Activated CD4-positive, alpha-beta memory T cell treated with anti-CD3 and anti-CD28 coated beads for 36 hours (primary cell): ENCODE measurements at regions not wholly inside any gene's neighbourhood (a gene's known extent, or its start where the extent isn't known, plus 50 kb on each side); places are given as distances from the start of the nearest gene placed in this dataset.

Experiments
- CTCF ChIA-PET: fragments of 350-600 bp; sonication (Branson Sonifier 250); formaldehyde crosslinking; loops from one replicate; lab custom pipeline; 2021; ENCODE audit warnings: antibody characterized with exemption, inconsistent platforms; lab: Charles Lee
- POLR2A ChIA-PET: fragments of 350-600 bp; sonication (Branson Sonifier 250); formaldehyde crosslinking; loops from one replicate; lab custom pipeline; 2021; ENCODE audit warnings: antibody characterized with exemption; lab: Charles Lee
- DNase-seq: peaks from one replicate; pipeline ENCODE4 v3.0.0-alpha.2; 2020
- H3K27ac Mint-ChIP-seq: one replicate; pipeline ENCODE4 v1.8.0; 2021; ENCODE audit warnings: mixed read lengths
- H3K27me3 Mint-ChIP-seq: one replicate; pipeline ENCODE4 v1.8.0; 2021; ENCODE audit warnings: mixed read lengths
- H3K36me3 Mint-ChIP-seq: one replicate; pipeline ENCODE4 v1.8.0; 2021; ENCODE audit warnings: mixed read lengths
- H3K4me1 Mint-ChIP-seq: one replicate; pipeline ENCODE4 v1.8.0; 2021; ENCODE audit warnings: low read depth, mixed read lengths
- H3K4me3 Mint-ChIP-seq: one replicate; pipeline ENCODE4 v1.8.0; 2021; ENCODE audit warnings: mild to moderate bottlenecking, mixed read lengths
- H3K9me3 Mint-ChIP-seq: one replicate; pipeline ENCODE4 v1.8.0; 2021; ENCODE audit warnings: mixed read lengths
- intact Hi-C: fragments of 100-400 bp; cut with micrococcal nuclease; formaldehyde crosslinking; loops from one replicate; pipeline ENCODE4 v1.15.1; 2023

DNA sequence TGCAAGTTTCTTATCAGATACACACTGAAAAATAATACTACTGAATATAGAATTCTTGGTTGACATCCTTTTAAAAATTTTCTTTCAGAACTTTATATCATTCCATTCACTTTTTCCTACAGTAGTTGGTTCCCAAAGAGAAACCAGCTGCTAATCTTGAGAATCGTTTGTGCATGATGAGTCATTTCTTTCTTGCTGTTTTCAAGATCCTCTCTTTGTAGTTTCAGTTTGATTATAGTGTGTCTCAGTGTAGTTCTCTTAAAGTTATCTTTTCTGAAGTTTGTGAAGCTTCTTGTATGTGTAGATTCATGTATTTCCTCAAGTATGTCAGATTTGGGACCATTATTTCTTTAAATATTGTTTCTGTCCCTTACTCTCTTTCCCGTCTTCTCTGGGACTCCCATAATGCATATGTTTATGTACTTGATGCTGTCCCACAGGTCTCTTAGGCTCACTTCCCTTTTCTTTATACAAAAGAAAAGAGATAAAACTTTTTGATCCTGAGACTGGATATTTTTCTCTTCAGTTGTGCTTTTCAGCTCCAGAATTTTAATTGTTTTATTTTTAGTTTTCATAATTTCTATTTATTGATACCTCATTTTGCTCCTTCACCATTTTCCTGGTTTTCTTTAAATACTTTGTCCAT is 801.0 kb downstream of the TDRD15 start:
- CTCF ChIA-PET: no interaction called here
- Mint-ChIP-seq H3K4me3 (no peak overlapping the region), H3K36me3 (no peaks in the 10 kb centered on the region), H3K4me1 (no peaks in the 10 kb centered on the region), H3K27ac (no peak overlapping the region), H3K27me3 (no peaks in the 10 kb centered on the region), H3K9me3 (peaks cover 32% of the 10 kb centered on the region)
- intact Hi-C loops: no loop called here
- POLR2A ChIA-PET: no interaction called here
- no peak for DNase-seq

DNA sequence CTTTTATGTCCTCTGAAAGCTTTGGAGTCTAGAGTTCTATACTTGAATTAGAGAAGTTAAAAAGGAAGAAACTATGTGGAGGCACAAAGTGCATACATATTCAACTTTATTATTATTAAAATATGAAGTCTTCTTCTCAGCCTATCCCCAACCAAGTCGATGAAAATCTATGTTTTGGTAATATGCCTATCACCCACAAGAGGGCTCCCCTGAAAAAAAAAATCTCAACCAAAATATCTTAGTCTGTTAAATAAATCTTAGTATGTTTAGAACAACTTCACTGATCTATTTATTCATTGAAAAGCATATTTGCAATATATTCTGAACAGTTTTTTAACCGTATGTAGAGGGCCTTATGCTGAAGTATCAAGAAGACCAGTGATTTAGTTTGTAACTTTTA is 804.5 kb downstream of the TDRD15 start:
- no peak overlapping the region for H3K27ac Mint-ChIP-seq
- no peak overlapping the region for H3K4me3 Mint-ChIP-seq
- H3K27me3 Mint-ChIP-seq: no peaks in the 10 kb centered on the region
- DNase-seq: no peak
- ChIA-PET POLR2A (no interaction called here), CTCF (no interaction called here)
- intact Hi-C loops: no loop called here
- no peaks in the 10 kb centered on the region for H3K36me3 Mint-ChIP-seq
- no peaks in the 10 kb centered on the region for H3K4me1 Mint-ChIP-seq
- peaks cover 32% of the 10 kb centered on the region for H3K9me3 Mint-ChIP-seq

DNA sequence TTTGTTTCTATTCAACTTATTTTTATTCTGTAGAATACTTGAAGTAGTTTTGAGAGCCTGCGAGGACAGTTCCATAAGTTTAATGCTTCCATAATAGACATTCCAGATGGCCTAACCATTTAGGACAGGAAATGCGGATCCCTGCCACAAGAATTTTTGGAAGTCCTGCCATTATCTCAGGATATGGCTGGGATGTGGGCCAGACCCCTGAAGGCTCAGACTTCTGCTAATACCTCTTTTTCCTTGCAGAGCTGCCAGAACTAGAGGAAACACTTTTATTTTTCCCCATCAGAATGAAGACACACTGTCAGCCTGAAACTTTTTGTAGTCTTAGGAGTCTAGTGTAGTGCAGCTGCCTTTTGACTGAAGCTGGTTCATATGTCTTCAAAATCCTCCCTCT is 806.5 kb downstream of the TDRD15 start:
- POLR2A ChIA-PET: no interaction called here
- no peaks in the 10 kb centered on the region for H3K36me3 Mint-ChIP-seq

DNA sequence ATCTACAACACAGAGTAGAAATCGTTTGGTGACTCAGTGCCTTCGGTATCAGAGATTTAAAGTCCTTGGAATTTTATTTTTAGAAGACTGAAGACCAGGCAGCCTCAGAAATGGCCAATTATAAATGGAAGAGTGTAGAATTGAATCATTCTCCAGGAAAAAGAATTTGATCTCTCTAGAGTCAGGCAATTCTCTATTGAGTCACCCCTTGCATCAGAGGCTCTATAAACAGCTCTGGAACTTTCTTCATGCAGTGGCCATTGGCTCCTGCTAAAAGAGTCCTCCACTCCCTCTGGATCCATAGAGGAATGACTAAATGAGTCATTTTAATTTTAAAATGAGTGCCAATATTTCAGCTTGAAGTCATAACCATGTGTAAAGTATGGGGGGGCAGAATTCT is 816.2 kb downstream of the TDRD15 start:
- no peak overlapping the region for H3K27ac Mint-ChIP-seq
- POLR2A ChIA-PET: no interaction called here

More for the DNA sequence above, 806.5 kb downstream of the TDRD15 start:
- CTCF ChIA-PET: no interaction called here
- H3K9me3 Mint-ChIP-seq: peaks cover 25% of the 10 kb centered on the region
- H3K4me3 Mint-ChIP-seq: no peak overlapping the region
- intact Hi-C loops: no loop called here
- DNase-seq: no peak
- no peaks in the 10 kb centered on the region for H3K27me3 Mint-ChIP-seq
- H3K27ac Mint-ChIP-seq: no peak overlapping the region
- H3K4me1 Mint-ChIP-seq: no peaks in the 10 kb centered on the region

DNA sequence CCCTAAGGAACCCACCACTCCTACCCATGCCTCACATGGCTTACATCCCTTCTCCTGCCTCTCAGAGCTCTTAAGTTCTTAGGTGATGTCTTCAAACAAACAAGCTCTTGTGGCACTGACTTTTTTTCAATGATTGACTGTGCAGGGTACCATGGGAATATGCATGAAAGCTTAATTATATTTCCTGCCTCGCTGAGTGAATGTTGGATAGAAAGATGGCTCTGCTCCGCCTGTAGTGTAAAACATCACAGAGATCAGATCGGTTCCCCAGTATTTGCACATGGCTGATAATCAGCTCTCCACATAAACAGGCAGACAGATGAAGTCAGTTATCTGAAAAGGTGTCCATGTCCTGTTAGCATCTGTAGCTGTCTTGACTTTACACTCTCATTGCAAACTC is 820.8 kb downstream of the TDRD15 start:
- ChIA-PET CTCF (no interaction called here), POLR2A (no interaction called here)
- H3K36me3 Mint-ChIP-seq: no peaks in the 10 kb centered on the region

More for the DNA sequence above, 816.2 kb downstream of the TDRD15 start:
- H3K36me3 Mint-ChIP-seq: no peaks in the 10 kb centered on the region
- no peak overlapping the region for H3K4me3 Mint-ChIP-seq
- intact Hi-C loops: no loop called here
- H3K27me3 Mint-ChIP-seq: no peaks in the 10 kb centered on the region
- H3K4me1 Mint-ChIP-seq: no peaks in the 10 kb centered on the region
- DNase-seq: no peak
- peaks cover 6% of the 10 kb centered on the region for H3K9me3 Mint-ChIP-seq
- CTCF ChIA-PET: interaction anchor here (0.5 kb wide), 1 partner anchor 19 kb away, joined by 3 read pairs; no protein-coding TSS in a partner anchor

DNA sequence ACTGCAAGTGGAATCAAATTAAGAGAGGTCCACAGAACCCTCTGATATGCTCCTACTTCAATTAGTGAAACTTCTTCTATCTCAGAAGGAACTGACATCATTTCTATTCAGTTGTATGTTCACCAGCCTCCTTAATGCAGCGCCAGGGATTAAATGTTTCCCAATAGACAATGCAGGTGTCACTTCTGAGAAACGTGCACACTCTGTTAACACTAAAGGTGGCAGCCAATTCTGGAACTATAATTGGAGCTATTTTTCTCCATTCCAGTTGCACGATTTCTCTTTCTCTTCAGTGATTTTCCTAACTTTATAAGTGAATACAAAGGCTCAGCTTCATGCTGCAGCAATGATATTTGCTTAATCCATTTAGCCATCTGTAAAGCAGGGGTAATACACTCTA is 821.9 kb downstream of the TDRD15 start:
- H3K4me1 Mint-ChIP-seq: no peaks in the 10 kb centered on the region
- intact Hi-C loops: no loop called here
- ChIA-PET POLR2A (no interaction called here), CTCF (no interaction called here)
- no peak for DNase-seq
- H3K4me3 Mint-ChIP-seq: no peak overlapping the region
- no peak overlapping the region for H3K27ac Mint-ChIP-seq
- no peaks in the 10 kb centered on the region for H3K9me3 Mint-ChIP-seq
- H3K27me3 Mint-ChIP-seq: no peaks in the 10 kb centered on the region
- no peaks in the 10 kb centered on the region for H3K36me3 Mint-ChIP-seq

More for the DNA sequence above, 820.8 kb downstream of the TDRD15 start:
- intact Hi-C loops: no loop called here
- H3K27ac Mint-ChIP-seq: no peak overlapping the region
- no peaks in the 10 kb centered on the region for H3K4me1 Mint-ChIP-seq
- H3K27me3 Mint-ChIP-seq: no peaks in the 10 kb centered on the region
- no peak overlapping the region for H3K4me3 Mint-ChIP-seq
- H3K9me3 Mint-ChIP-seq: peaks cover 2% of the 10 kb centered on the region
- no peak for DNase-seq

DNA sequence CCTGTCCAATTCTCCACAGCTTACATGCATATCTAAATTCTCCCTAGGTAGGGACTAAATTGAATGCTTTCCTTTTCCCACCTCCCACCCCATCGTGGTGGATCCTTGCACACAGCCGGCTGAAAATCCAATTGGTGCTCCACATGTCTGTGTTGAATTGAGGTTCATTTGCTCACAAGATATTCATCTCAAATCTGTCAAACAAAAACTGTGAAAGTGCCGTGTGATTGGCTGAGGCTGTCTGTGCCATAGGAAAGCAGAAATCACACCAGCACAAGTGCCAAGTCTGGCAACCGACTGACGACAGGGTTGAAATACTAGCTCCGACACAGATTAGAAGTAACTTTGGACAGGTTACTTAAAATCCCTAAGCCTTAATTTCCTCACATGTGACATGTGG is 823.3 kb downstream of the TDRD15 start:
- no peaks in the 10 kb centered on the region for H3K36me3 Mint-ChIP-seq
- intact Hi-C loops: no loop called here
- no peaks in the 10 kb centered on the region for H3K27me3 Mint-ChIP-seq
- H3K27ac Mint-ChIP-seq: no peak overlapping the region
- ChIA-PET POLR2A (no interaction called here), CTCF (no interaction called here)
- DNase-seq: no peak
- H3K9me3 Mint-ChIP-seq: no peaks in the 10 kb centered on the region
- no peak overlapping the region for H3K4me3 Mint-ChIP-seq
- H3K4me1 Mint-ChIP-seq: no peaks in the 10 kb centered on the region

DNA sequence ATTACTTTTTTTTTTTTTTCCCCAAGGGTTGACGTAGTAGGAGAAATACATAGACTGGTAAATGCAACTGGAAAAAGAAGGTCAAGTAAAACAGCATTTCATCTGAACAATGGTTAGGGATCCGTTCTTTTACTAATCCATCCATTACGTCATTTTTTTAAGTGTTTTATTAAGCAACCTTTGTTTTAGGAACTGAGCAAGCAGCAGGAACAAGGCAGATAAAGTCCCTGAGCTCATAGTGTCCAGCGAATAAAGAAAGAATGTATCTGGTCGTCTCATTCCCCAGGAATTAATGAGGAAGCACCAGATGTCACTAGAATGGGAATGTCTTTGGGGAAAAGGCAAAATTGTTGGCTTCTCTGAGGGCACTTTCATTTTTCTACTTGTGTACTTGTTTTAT is 842.4 kb downstream of the TDRD15 start:
- no peak for DNase-seq
- Mint-ChIP-seq H3K27me3 (no peaks in the 10 kb centered on the region), H3K4me3 (no peak overlapping the region), H3K4me1 (no peaks in the 10 kb centered on the region), H3K27ac (no peak overlapping the region), H3K36me3 (no peaks in the 10 kb centered on the region), H3K9me3 (peaks cover 5% of the 10 kb centered on the region)
- CTCF ChIA-PET: no interaction called here
- POLR2A ChIA-PET: no interaction called here
- intact Hi-C loops: no loop called here

DNA sequence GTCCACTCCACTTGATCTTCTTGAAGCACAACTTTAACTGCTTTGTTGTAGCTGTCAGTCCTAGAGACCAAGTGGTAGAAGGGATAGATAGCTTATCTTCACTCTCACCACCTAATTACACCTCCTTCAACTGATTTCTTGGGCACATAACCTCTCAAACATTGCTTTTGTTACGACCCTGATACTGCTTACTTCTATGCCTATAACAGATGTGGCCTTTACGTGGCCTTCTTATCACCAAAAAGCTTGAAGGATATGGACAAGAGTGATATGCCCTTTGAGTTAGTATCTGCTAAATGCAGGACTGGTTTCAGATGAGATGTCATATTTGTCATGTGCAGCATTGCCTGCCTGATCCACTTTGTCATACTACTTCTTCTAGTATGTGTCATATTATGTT is 847.2 kb downstream of the TDRD15 start:
- Mint-ChIP-seq H3K36me3 (no peaks in the 10 kb centered on the region), H3K4me1 (no peaks in the 10 kb centered on the region), H3K9me3 (peaks cover 13% of the 10 kb centered on the region), H3K27me3 (no peaks in the 10 kb centered on the region), H3K27ac (no peak overlapping the region), H3K4me3 (no peak overlapping the region)
- no peak for DNase-seq
- intact Hi-C loops: no loop called here
- ChIA-PET POLR2A (no interaction called here), CTCF (no interaction called here)

DNA sequence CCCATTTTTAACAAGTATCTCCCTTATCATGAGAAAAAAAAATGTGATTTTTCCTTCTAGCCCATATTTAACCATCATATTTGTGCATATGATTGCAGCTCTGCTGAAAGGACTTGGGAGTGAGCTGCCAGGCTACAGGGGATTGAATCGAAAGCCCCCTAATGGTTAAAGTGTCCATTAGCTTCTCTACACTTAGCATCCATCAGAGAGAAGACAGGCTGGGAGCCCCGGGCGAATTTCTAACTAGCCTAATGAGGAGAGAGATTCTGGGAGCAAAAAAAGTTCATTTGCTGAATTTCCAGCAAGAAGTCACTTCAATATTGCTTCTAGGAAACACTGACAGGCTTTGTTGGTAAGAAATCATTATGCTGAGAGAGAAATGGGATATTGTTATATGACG is 848.8 kb downstream of the TDRD15 start:
- no peaks in the 10 kb centered on the region for H3K36me3 Mint-ChIP-seq
- POLR2A ChIA-PET: no interaction called here
- no peaks in the 10 kb centered on the region for H3K4me1 Mint-ChIP-seq

DNA sequence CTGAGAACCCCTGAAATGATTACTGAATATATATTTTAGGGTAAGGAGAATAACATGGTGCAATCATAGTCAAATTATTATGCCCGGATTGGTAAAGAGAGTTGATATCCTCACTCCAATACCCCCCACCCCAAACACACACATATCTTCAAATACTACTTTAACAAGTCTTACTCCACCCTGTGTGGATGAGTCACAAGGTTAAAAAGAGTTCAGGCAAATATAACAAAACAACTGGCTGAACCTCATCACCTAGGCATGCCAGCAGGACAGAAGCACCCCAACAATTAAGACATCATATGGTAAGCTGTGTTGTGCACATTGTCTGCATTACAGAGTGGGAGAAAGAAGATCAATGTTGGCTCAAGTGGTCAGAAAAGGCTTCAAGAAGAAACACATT is 857.4 kb downstream of the TDRD15 start:
- Mint-ChIP-seq H3K27ac (no peak overlapping the region), H3K27me3 (no peaks in the 10 kb centered on the region), H3K4me1 (no peaks in the 10 kb centered on the region), H3K9me3 (peaks cover 30% of the 10 kb centered on the region), H3K4me3 (no peak overlapping the region), H3K36me3 (no peaks in the 10 kb centered on the region)
- POLR2A ChIA-PET: no interaction called here
- intact Hi-C loops: no loop called here
- no peak for DNase-seq
- CTCF ChIA-PET: interaction anchor here (0.8 kb wide), 1 partner anchor 97 kb away, joined by 3 read pairs; no protein-coding TSS in a partner anchor

More for the DNA sequence above, 848.8 kb downstream of the TDRD15 start:
- CTCF ChIA-PET: no interaction called here
- DNase-seq: no peak
- H3K27me3 Mint-ChIP-seq: no peaks in the 10 kb centered on the region
- H3K4me3 Mint-ChIP-seq: no peak overlapping the region
- no peak overlapping the region for H3K27ac Mint-ChIP-seq
- H3K9me3 Mint-ChIP-seq: peaks cover 13% of the 10 kb centered on the region
- intact Hi-C loops: no loop called here

DNA sequence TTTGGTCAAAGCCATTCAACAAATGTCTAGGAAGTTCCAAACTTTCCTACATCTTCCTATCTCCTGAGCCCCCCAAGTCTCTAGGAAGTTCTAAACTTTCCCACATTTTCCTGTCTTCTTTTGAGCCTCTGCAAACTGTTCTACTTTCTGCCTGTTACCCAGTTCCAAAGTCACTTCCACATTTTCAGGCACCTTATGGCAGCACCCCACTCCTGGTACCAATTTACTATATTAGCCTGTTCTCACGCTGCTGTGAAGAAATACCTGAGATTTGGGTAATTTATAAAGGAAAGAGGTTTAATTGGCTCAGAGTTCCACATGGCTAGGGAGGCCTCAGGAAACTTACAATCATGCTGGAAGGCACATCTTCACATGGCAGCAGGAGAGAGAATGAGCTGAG is 869.2 kb downstream of the TDRD15 start:
- DNase-seq: no peak
- Mint-ChIP-seq H3K9me3 (peaks cover 37% of the 10 kb centered on the region), H3K27me3 (no peaks in the 10 kb centered on the region), H3K27ac (no peak overlapping the region), H3K4me1 (no peaks in the 10 kb centered on the region), H3K4me3 (no peak overlapping the region), H3K36me3 (no peaks in the 10 kb centered on the region)
- intact Hi-C loops: no loop called here
- POLR2A ChIA-PET: no interaction called here
- CTCF ChIA-PET: no interaction called here

DNA sequence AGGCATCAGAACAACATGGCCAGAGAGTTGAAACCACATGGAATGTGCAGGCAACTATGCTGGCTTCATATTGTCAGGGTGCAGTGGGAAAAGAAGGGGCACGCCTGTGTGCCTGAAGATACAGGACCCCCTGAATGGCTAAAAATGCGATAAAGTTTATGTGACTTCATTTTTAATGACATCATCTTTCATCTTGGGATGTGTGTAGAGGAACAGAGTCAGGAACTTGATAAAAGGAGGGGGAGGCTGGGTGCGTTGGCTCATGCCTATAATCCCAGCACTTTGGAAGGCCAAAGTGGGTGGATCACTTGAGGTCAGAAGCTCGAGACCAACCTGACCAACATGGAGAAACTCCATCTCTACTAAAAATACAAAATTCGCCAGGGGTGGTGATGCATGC is 872.6 kb downstream of the TDRD15 start:
- Mint-ChIP-seq H3K27ac (no peak overlapping the region), H3K36me3 (no peaks in the 10 kb centered on the region), H3K27me3 (no peaks in the 10 kb centered on the region), H3K4me1 (no peaks in the 10 kb centered on the region), H3K9me3 (peaks cover 42% of the 10 kb centered on the region), H3K4me3 (no peak overlapping the region)
- ChIA-PET POLR2A (no interaction called here), CTCF (no interaction called here)
- DNase-seq: no peak
- intact Hi-C loops: no loop called here
